ENCODE measurements at regions not wholly inside any gene's neighbourhood (a gene's known extent, or its start where the extent isn't known, plus 50 kb on each side); places are given as distances from the start of the nearest gene placed in this dataset.

GRCh38 chr5:116938488-116938887 lies 363.9 kb upstream of the SEMA6A start:
- TF ChIP-seq TAF1 (IDR thresholded peaks at IDR 0.05; ENCODE audit: low read depth, low read length): no peak
- TF ChIP-seq POLR2A (IDR thresholded peaks at IDR 0.05; ENCODE audit: low read depth, low read length): no peak
